Transverse colon (tissue), 4 donors: ENCODE measurements at regions not wholly inside any gene's neighbourhood (a gene's known extent, or its start where the extent isn't known, plus 50 kb on each side); places are given as distances from the start of the nearest gene placed in this dataset.
"Not testable (repeated sequence)": the region's sequence is repeated elsewhere in the genome, so short reads cannot be mapped to it uniquely, and the experiment has no call there.

ENCODE experiments used
- DNase-seq: peaks from one replicate; pipeline ENCODE4 v3.0.0-alpha.2; 2019
- H3K27ac ChIP-seq, 4 donors: fragments of 200-600 bp; sonication (generic); 2 replicates each; pipeline ENCODE4 v1.5.1; 2016 to 2018; ENCODE audit warnings: inconsistent platforms in 4 of 4
- H3K27me3 ChIP-seq: fragments of 200-600 bp; sonication (generic); 2 replicates; pipeline ENCODE4 v1.5.1; 2017; ENCODE audit warnings: inconsistent platforms
- H3K36me3 ChIP-seq, 4 donors: fragments of 200-600 bp; sonication (generic); 2 replicates each; pipeline ENCODE4 v1.5.1; 2017 to 2019; ENCODE audit warnings: inconsistent platforms in 4 of 4
- H3K4me1 ChIP-seq, 4 donors: fragments of 200-600 bp; sonication (generic); 2 replicates each; pipeline ENCODE4 v1.5.1; 2017 to 2020; ENCODE audit warnings: inconsistent platforms in 4 of 4
- H3K4me3 ChIP-seq, 4 donors: fragments of 200-600 bp; sonication (generic); 1 replicate in 1 of 4; 2 replicates in 3 of 4; pipeline versions ENCODE4 v1.5.1 to v1.6.1; 2017 to 2019; ENCODE audit warnings: inconsistent platforms in 4 of 4
- H3K9me3 ChIP-seq, 2 donors: fragments of 200-600 bp; sonication (generic); 2 replicates each; pipeline ENCODE4 v1.5.1; 2017 to 2019; ENCODE audit warnings: inconsistent platforms in 2 of 2
- EP300 ChIP-seq: sonication (generic); formaldehyde crosslinking; IDR thresholded peaks from one replicate; pipeline ENCODE4 v1.6.1; 2017; ENCODE audit warnings: antibody characterized with exemption, low read depth
- POLR2A ChIP-seq: fragments of 450-650 bp; IDR thresholded peaks from one replicate; pipeline ENCODE4 v1.6.1; 2016; ENCODE audit warnings: antibody characterized with exemption, mild to moderate bottlenecking, moderate library complexity
- POLR2AphosphoS5 ChIP-seq, 3 donors: sonication (generic); formaldehyde crosslinking; IDR thresholded peaks; one replicate each; pipeline ENCODE4 v1.6.1; 2016; ENCODE audit warnings: antibody characterized with exemption in 3 of 3
- WGBS, 2 donors: methylation state at CpG; one replicate each; pipeline ENCODE4 v1.1.5; 2018; ENCODE audit warnings: low coverage in 1 of 2; 5-methylcytosine and 5-hydroxymethylcytosine counted together
- in situ Hi-C, 4 donors: fragments of 200-750 bp; cut with MboI; loops; one replicate each; pipeline versions ENCODE4 v1.15.0 to v1.15.1; 2017; ENCODE audit warnings: low sequenced_read_pairs in 3 of 4, low pct_ligation_motif_present in 1 of 4, low pct_unique_long_range_greater_than_20kb in 1 of 4
- intact Hi-C: fragments of 100-400 bp; cut with DNase I; formaldehyde crosslinking; loops from one replicate; pipeline ENCODE4 v1.15.1; 2023; ENCODE audit warnings: low total_unique reads
- TF ChIP-seq, protein P1 (sequence below), 5 experiments: fragments of 200-600 bp in 3 of 5; fragments of 450-650 bp in 2 of 5; sonication (generic) in 3 of 5; IDR thresholded peaks; 1 replicate in 2 of 5; 2 replicates in 3 of 5; pipeline ENCODE4 v1.5.1; 2016 to 2017; ENCODE audit warnings: antibody characterized with exemption in 5 of 5, inconsistent platforms in 3 of 5, mild to moderate bottlenecking in 2 of 5, moderate library complexity in 1 of 5

DNA sequence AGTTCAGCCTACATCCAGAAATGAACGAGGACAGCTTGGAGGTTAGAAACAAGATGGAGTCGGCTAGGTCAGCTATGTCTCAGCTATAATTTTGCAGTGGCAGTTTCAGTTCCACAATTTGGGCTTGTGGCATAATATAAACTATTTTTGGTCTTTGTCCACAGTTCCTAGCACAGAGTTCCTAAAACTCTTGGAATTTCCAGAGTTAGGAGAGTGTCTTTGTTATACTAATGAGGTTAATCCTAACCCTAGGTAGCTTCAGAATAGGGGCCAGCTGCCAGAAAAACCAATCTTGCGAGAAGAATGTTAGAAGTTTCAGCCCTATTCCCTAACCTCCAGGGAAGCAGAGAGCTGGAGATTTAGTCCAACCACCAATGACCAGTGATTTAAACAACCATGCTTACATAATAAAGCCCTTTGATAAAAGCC lies 131.9 kb downstream of the AKR1D1 start:
- no peak for DNase-seq
- Histone ChIP-seq H3K36me3 (no peaks in the 10 kb centered on the region), H3K27me3 (no peaks in the 10 kb centered on the region), H3K4me1 (no peaks in the 10 kb centered on the region), H3K4me3 (no peak overlapping the region), H3K27ac (no peak overlapping the region), H3K9me3 (no peaks in the 10 kb centered on the region)
- in situ Hi-C loops, result no loop called here
- WGBS, 2 donors, result 75 to 83% methylated on average over 2 to 3 of the region's 3 CpGs
- TF ChIP-seq, protein P1, sequence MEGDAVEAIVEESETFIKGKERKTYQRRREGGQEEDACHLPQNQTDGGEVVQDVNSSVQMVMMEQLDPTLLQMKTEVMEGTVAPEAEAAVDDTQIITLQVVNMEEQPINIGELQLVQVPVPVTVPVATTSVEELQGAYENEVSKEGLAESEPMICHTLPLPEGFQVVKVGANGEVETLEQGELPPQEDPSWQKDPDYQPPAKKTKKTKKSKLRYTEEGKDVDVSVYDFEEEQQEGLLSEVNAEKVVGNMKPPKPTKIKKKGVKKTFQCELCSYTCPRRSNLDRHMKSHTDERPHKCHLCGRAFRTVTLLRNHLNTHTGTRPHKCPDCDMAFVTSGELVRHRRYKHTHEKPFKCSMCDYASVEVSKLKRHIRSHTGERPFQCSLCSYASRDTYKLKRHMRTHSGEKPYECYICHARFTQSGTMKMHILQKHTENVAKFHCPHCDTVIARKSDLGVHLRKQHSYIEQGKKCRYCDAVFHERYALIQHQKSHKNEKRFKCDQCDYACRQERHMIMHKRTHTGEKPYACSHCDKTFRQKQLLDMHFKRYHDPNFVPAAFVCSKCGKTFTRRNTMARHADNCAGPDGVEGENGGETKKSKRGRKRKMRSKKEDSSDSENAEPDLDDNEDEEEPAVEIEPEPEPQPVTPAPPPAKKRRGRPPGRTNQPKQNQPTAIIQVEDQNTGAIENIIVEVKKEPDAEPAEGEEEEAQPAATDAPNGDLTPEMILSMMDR (IDR thresholded peaks at IDR 0.05), result no peak
- TF ChIP-seq POLR2AphosphoS5 (IDR thresholded peaks at IDR 0.05) (no peak), EP300 (no peak), POLR2A (no peak)
- intact Hi-C loops, result no loop called here

- intact Hi-C loops (no loop called here), in situ Hi-C loops (no loop called here)
- Histone ChIP-seq H3K4me3 (no peak overlapping the region), H3K4me1 (no peaks in the 10 kb centered on the region), H3K9me3 (no peaks in the 10 kb centered on the region), H3K27ac (no peak overlapping the region), H3K27me3 (no peaks in the 10 kb centered on the region), H3K36me3 (no peaks in the 10 kb centered on the region)
- TF ChIP-seq, protein P1 (IDR thresholded peaks at IDR 0.05), result no peak
- no peak for TF ChIP-seq POLR2A
- TF ChIP-seq EP300, result no peak
- TF ChIP-seq POLR2AphosphoS5 (IDR thresholded peaks at IDR 0.05), result no peak
- 87% methylated on average over 2 of the region's 2 CpGs; no CpG with 5 or more reads in 1 of the 2 donors for WGBS, 2 donors
- no peak for DNase-seq
Observed at GRCh38 chr7:138208864-138209263, 132.6 kb downstream of the AKR1D1 start.

- 40 to 48% methylated on average over 2 of the region's 2 CpGs for WGBS, 2 donors
- TF ChIP-seq, protein P1 (IDR thresholded peaks at IDR 0.05), result no peak
- TF ChIP-seq POLR2A (no peak), EP300 (no peak), POLR2AphosphoS5 (IDR thresholded peaks at IDR 0.05) (no peak)
- no peak overlapping the region for H3K27ac ChIP-seq
- H3K36me3 ChIP-seq, result no peaks in the 10 kb centered on the region
- no peak for DNase-seq
- no peaks in the 10 kb centered on the region for H3K4me1 ChIP-seq
- H3K9me3 ChIP-seq, result no peaks in the 10 kb centered on the region
- H3K4me3 ChIP-seq, result no peak overlapping the region
- H3K27me3 ChIP-seq, result no peaks in the 10 kb centered on the region
- in situ Hi-C loops, result no loop called here
- intact Hi-C loops, result no loop called here
Observed at GRCh38 chr7:138212314-138212713, 136.1 kb downstream of the AKR1D1 start.

- in situ Hi-C loops, result no loop called here
- intact Hi-C loops, result no loop called here
- Histone ChIP-seq H3K27me3 (no peaks in the 10 kb centered on the region), H3K4me1 (no peaks in the 10 kb centered on the region), H3K36me3 (no peaks in the 10 kb centered on the region), H3K27ac (no peak overlapping the region), H3K4me3 (no peak overlapping the region), H3K9me3 (no peaks in the 10 kb centered on the region)
- TF ChIP-seq EP300 (no peak), POLR2A (no peak), POLR2AphosphoS5 (IDR thresholded peaks at IDR 0.05) (no peak)
- TF ChIP-seq, protein P1 (IDR thresholded peaks at IDR 0.05), result no peak
- DNase-seq, result no peak
- WGBS, 2 donors, result 98 to 100% methylated on average over 2 to 4 of the region's 4 CpGs
Observed at GRCh38 chr7:138214926-138215325, 138.7 kb downstream of the AKR1D1 start.

DNA sequence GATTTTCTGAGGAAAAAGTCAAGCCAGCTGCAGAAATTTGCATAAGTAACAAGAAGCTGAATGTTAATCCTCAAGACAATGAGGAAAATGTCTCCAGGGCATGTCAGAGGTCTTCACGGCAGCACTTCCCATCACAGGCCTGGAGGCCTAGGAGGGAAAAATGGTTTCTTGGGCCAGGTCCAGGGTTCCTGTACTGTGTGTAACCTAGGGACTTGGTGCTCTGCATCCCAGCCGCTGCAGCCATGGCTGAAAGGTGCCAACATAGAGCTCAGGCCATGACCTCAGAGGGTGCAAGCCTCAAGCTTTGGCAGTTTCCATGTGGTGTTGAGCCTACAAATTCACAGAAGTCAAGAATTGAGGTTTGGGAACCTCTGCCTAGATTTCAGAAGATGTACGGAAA lies 144.1 kb downstream of the AKR1D1 start:
- intact Hi-C loops, H3K27me3 ChIP-seq, H3K4me1 ChIP-seq, DNase-seq, H3K4me3 ChIP-seq, H3K36me3 ChIP-seq, H3K9me3 ChIP-seq, H3K27ac ChIP-seq, in situ Hi-C loops: not testable (repeated sequence)
- WGBS, 2 donors, result 83 to 87% methylated on average over 1 to 3 of the region's 3 CpGs

GRCh38 chr7:138221388-138221787 lies 145.1 kb downstream of the AKR1D1 start:
- in situ Hi-C loops, H3K4me3 ChIP-seq, H3K27me3 ChIP-seq, DNase-seq, H3K4me1 ChIP-seq, H3K27ac ChIP-seq, H3K36me3 ChIP-seq, H3K9me3 ChIP-seq, intact Hi-C loops: not testable (repeated sequence)
- 83 to 88% methylated on average over 2 to 4 of the region's 4 CpGs for WGBS, 2 donors
